ENCODE measurements at regions not wholly inside any gene's neighbourhood (a gene's known extent, or its start where the extent isn't known, plus 50 kb on each side); places are given as distances from the start of the nearest gene placed in this dataset.

DNA sequence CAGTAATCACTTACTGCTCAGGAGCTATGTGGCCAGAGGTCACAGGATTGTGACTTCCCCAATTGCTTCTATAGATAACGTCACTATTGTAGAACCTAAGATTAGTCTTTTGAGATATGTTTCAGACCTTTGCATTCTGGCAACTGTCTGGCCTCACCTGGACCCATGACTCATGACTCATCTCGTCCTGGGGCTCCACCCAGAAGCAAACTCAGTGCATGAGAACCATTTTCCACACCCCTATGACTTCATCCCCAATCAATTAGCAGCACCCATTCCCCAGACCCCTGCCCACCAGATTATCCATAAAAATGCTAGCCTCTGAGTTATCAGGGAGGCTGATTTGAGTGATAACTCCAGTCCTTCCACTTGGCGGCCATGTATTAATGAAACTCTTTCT lies 186.9 kb downstream of the EMP1 start:
- DNase-seq (ENCODE audit: low spot score): no peak

GRCh38 chr12:13380297-13380696 lies 183.8 kb downstream of the EMP1 start:
- no peak for DNase-seq (ENCODE audit: low spot score)

DNA sequence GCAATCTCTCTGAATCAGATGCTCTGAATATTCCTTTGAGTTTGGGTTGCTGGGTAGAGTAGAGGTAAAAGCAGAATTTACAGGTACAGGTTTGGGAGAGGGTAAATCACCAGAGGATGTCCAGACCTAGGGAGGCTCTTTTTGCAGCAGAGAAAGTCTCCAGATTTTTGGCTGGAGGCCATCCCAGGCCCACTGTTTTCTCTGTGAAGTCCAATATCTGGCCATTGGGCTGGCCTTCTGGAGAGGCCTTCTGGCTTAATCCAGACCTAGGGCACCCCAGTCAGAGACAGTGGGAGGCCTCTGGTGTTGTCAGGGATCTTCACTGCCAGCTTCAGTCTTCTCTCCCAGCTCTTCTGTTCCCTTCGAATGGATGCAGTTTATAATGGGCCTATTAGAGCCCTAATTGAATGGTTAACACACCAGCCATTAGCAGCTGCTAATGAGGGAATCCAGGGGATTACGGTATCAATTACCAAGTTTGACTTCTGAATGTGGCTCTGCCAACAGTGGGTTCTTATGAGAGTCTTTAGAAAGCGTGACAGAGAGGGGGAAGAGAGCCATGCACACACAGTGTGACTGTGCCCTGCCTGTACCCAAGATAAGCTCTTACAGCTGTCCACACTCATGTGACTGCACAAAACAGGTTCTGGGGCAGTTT lies 183.1 kb downstream of the EMP1 start:
- DNase-seq (ENCODE audit: low spot score): no peak

- DNase-seq (ENCODE audit: low spot score): no peak
These were observed 181.2 kb downstream of the EMP1 start for GRCh38 chr12:13377698-13378097.

DNA sequence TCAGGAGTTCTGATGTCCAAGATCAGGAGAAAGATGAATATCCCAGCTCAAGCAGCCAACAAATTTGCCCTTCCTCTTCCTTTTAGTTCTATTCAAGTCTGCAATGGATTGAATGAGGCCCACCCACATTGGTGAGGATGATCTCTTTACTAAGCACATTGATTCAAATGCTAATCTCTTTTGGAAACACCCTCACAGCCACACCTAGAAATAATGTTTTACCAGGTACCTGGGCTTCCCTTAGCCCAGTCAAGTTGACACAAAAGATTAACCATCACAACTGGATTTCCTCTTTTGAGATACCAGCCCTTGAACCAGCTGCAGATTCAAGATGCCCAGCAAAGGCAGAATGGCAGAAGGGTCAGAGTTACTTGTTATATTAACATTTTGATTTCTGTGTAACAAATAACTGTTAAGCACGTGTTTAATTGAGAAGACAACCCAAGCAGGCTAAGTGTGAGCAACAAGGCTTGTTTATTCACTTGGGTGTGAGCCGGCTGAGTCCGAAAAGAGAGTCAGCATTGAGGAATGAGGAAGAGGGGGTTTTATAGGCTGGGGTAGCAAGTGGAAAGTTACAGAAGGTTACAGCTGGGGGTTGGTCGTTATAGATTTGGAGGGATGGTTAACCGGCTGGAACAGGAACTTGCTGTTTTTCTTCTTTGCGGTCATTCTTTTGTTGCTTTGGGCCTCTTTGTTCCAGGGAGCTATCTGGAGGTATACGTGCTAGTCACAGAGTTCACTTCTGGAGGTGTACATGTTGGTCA lies 180.3 kb downstream of the EMP1 start:
- no peak for DNase-seq (ENCODE audit: low spot score)

DNA sequence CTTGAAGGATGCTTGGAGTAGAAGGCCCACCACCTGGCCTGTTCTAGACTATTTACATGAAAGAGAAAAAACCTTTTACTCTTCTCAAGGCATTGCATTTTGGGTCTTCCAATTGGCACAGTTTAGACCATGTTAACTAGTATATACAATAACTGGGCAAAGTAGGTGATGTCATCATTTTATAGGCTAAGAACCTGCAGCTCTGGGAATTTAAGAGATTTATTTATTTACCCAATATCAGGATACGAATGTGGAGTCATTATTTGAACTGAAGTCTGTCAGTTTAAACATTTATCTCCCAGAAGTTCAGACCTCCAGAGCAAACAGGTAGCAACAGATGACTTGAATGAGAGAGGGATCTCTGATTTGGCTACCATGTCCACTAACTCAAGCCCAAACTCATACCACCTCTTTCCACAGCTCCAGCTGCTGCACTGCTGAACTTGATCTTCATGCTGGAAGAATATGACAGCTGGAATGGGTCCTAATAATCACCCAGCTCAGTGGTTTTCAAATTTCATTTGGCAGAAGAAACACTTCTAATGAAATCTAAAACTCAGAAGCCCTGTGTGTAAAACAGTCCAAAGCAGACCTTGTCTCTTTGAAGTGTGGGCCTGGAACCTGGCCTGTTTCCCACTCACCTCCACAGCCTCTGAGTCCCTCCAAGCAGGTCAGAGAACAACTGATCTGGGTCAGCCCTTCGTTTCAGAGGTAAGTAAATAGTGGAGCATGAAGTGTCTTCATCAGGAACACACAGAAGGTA lies 179.2 kb downstream of the EMP1 start:
- DNase-seq (ENCODE audit: low spot score): no peak

GRCh38 chr12:13374793-13375192 lies 178.3 kb downstream of the EMP1 start:
- no peak for DNase-seq (ENCODE audit: low spot score)

DNA sequence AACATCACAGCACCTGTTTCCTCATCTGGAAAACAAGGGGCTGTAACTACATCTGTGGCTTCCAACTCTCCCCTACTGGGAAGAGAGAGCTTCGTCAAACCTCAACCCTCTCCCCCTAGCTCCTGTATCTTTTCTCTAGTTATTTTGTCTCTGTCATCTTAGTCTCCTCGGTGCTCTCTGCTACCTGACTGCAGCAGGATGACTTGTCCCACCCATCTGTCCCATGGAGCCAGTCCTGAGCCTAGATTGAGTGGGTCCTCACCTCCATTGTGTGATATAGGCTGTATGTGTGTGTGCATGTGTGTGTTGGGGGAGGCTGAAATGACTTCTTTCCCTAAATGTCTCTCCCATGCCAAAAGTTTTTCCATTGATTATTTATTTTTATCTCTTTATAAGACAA lies 177.3 kb downstream of the EMP1 start:
- DNase-seq (ENCODE audit: low spot score): no peak

DNA sequence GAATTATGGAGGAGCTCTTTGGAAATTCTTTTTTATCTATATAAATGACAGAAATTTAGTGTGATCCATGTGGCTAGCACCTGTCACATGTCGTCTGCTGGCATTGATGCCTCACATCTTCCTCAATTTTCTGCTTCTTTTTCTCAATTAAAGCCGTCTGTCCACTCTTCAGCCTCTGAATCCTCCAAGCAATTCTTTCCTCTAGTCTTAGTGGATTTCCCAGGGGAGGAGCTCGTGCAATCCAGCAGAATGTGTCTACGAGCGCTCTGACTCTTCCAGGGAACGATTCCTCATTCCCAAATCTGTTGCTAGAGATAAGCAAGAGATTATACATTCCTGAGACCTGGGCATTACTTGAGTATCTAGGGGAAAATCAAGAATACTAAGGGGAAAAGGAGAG lies 176.6 kb downstream of the EMP1 start:
- no peak for DNase-seq (ENCODE audit: low spot score)

DNA sequence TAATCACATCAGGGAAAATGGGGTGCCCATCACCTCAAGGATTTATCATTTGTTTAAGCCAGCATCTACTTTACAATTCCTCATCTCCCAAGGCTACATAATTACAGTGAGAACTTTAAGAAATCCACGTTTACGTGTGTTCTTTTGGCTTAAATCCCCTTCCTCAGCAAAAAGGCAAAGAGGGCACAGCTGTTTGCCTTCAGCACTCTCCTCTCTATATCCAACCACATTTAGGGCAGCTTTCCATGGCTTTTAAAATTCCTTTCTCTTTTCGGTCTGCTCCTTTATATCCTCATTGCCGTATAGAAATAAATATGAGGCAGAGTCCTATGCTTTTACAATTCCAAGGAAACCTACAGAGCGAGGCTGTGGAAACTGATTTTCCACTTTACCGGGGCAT lies 175.9 kb downstream of the EMP1 start:
- no peak for DNase-seq (ENCODE audit: low spot score)

DNA sequence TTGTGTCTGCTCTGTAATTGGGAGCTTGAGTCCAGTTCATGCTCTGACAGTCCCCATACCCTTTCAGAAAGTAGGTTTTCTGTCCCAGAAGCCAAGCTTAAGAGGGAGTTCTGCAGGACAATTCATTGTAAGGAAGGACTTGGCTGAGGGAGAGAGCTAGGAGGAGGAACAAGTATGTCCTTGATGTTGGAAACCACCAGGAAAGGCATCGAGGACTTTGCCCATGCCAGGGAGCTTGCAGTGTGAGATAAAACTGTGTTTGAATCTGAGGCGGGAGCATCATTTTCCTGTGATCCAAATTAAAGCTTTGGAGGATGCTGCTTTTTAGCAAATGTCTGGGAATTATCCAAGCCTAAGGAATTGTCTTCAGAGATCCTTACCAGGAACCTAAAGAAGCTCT lies 175.3 kb downstream of the EMP1 start:
- no peak for DNase-seq (ENCODE audit: low spot score)

- no peak for DNase-seq (ENCODE audit: low spot score)
These were observed 174.8 kb downstream of the EMP1 start for GRCh38 chr12:13371367-13371766.

DNA sequence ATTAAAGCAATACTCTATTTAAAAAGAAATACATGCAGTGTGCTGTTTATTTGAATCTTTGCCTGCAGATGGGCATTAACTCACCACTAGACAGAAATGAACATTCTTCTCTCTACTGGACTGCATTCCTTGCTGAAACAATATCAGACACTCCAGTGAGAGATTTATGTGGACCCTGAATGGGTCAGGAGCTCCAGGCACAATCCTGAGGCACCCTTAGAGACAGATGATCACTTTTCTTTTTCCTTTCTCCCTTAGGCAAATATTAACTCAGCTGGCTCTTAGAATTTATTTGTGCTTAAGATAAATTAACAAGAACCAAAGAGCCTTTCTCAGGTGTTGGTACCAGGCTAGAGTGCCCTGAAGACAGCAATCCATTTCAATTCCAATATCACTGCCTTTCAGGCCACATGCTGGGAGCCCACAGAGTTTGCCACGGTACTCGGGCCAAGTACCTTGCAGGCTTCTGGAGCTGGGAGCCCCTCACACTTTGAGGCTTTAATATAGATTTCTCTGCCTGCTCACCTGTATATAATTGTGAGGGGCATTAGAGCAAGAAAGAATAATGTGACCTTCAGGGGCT lies 173.0 kb downstream of the EMP1 start:
- no peak for DNase-seq (ENCODE audit: low spot score)

DNA sequence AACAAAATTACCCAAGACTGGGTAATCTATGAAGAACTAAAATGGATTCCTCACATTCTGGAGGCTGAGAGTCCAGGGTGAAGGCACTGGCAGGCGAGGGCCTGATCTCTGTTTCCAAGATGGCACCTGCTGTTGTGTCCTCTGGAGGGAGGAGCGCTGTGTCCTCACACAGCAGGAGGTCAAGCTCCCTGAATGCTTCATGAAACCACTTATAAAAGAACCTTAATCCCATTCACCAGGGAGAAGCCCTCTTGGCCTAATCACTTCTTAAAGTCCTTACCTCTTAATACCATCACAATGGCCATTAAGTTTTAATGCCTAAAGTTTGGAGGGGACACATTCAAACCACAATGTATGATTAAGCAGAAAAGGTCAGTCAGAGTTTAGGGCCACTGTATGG lies 172.4 kb downstream of the EMP1 start:
- DNase-seq (ENCODE audit: low spot score): no peak

GRCh38 chr12:13368431-13368830 lies 171.9 kb downstream of the EMP1 start:
- no peak for DNase-seq (ENCODE audit: low spot score)

DNA sequence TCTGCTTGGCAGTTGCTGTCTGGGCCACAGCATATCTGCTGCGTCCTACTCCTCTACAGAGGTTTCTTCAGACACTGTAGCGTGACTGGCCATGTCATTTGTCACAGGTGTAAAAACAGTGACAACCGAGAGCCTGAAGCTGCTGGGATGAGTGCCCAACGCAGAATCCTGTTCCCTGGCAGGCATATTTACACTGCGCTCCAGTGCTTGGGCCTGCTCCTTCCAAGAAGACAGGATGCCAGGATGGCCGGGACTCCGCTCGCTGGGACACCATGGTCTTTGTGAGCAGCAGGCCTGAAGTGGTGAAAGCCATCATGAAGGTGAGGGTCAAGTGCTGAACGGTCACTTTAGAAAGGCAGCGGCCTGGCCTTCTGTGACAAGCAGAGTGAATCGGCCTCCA lies 171.4 kb downstream of the EMP1 start:
- no peak for DNase-seq (ENCODE audit: low spot score)

DNA sequence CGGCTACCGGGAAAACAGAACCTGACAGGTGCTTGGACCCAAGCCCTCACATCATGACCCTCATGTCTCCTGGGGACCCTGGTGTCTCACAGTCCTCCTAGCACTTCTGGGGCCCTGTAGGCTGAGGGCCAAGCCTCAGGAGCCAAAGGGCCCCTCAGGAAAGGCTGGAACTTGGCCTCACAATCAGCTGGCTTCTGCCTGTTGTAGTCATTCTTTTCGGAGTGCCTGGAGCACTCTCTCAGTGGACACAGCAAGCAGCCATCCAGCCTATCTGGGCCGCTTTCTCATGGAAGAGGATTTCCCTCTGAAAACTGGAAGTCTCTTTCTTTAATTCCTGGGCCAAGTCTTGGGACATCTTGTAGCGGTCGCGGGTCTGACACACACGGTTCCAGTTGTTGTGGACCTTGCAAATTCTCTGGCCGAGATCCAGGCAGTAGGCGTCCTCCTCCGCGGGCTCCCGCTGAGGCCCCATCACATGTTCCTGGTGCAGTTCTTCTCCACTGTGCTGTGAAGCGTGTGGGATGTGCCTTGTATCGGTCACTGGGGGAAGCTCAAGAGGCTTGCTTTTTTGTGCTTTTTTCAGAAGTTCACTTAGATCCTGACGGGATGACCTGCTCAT lies 169.3 kb downstream of the EMP1 start:
- no peak for DNase-seq (ENCODE audit: low spot score)

DNA sequence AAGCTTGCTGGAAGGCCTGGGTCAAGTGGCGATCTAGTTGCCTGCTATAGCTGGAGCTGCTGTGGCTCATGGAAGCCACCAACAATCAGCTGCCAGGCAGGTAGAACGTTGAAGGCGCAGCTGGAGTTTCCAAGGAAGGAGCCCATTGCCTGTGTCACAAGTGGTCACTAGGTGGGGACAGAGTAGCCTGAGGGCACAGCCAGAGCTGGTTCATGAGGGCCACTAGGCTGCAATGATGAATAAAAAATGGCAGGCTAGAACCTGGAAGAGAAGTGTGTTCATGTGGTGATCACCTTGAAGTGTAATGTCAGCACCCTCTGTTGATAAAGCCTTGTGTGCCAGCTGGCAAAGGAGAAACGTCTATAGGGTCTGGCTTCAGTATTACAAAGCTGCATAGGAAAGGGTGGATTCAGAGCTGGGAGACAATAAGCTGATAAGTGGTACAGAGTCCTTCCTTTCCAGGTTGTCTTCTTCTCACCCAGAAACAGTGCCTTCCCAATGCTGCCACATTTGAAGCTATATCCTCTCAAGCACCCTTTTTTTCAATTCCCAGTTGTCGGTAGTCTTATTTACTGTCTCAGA lies 165.8 kb downstream of the EMP1 start:
- peak; percentile 62 for DNase-seq (ENCODE audit: low spot score)

DNA sequence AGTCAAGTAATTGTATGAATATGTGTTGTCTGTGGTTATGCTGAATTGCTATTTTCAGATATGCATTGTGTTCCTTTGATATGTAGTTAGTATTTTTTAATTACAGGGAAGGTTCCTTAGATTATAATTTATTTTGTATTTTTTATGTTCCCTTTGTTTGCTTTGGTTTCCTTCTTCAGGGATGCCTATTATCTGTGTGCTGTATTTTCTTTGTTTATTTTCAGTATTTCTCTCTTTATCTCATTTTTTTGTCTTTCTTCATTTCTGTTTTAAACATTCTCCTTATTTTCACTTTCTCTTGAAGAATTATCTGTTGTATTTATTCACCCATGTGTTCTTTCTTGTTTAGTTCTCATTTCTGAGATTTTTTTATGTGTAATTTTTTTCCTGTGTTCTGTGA lies 163.1 kb downstream of the EMP1 start:
- no peak for DNase-seq (ENCODE audit: low spot score)

DNA sequence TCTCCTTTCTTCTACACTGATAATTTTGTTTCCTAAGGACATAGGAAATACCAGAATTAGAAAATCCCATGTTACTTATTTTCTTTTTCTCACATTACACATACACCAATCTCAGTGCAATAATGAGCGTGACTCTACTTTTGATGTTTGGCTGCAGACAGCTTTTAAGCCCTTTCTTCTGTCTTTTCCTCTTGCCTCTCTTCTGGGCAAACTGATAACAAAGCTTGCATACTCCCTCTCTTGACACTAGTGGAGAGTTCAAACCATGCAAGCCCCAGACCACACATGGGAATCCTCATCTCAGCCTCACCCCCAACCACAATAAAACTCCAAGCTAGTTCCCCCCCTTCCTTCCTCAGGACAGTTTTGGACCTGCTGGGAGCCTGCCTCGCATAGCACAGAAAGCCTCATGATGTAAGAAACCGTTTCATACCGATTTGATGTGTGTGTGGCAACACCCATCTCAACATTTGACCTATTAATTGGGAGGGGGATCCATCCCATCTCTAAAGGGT lies 161.9 kb downstream of the EMP1 start:
- no peak for DNase-seq (ENCODE audit: low spot score)

DNA sequence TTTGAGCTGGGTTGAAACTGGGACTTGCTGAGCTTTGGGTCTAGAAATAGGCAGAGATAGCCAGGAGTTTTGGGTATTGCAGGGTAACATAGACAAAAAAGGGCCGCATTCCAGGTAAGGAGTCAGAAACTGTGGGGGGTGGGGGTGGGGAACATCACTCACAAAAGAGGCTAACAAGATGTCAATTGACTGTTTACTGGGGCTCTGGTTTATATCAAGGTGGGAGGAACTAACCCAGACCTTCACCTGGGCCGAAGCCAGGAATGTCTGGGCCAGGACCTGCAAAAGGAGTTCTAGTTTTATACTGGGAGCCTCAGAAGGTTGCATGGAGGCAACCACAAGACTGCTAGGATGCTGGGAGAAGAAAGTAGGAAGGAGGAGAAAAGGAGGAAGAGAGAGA lies 154.4 kb downstream of the EMP1 start:
- DNase-seq (ENCODE audit: low spot score): no peak

- no peak for DNase-seq (ENCODE audit: low spot score)
These were observed 153.9 kb downstream of the EMP1 start for GRCh38 chr12:13350381-13350780.
